ENCODE measurements at regions not wholly inside any gene's neighbourhood (a gene's known extent, or its start where the extent isn't known, plus 50 kb on each side); places are given as distances from the start of the nearest gene placed in this dataset.

GRCh38 chr6:16844183-16844582, 82.9 kb upstream of the ATXN1 start:
- TF ChIP-seq POLR2A (IDR thresholded peaks at IDR 0.05; ENCODE audit: low read depth, low read length): no peak
- TF ChIP-seq, protein P1, sequence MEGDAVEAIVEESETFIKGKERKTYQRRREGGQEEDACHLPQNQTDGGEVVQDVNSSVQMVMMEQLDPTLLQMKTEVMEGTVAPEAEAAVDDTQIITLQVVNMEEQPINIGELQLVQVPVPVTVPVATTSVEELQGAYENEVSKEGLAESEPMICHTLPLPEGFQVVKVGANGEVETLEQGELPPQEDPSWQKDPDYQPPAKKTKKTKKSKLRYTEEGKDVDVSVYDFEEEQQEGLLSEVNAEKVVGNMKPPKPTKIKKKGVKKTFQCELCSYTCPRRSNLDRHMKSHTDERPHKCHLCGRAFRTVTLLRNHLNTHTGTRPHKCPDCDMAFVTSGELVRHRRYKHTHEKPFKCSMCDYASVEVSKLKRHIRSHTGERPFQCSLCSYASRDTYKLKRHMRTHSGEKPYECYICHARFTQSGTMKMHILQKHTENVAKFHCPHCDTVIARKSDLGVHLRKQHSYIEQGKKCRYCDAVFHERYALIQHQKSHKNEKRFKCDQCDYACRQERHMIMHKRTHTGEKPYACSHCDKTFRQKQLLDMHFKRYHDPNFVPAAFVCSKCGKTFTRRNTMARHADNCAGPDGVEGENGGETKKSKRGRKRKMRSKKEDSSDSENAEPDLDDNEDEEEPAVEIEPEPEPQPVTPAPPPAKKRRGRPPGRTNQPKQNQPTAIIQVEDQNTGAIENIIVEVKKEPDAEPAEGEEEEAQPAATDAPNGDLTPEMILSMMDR (IDR thresholded peaks at IDR 0.05; ENCODE audit: extremely low read depth in 1 of 2, insufficient read depth in 1 of 2, low read depth in 1 of 2, low read length in 2 of 2): no peak
- no peak for TF ChIP-seq POLR2AphosphoS5 (IDR thresholded peaks at IDR 0.05; ENCODE audit: insufficient read depth, low read depth, low read length)
- TF ChIP-seq EZH2 (IDR thresholded peaks at IDR 0.05; ENCODE audit: borderline replicate concordance, low read depth, low read length, severe bottlenecking): no peak
- TF ChIP-seq, protein P2, sequence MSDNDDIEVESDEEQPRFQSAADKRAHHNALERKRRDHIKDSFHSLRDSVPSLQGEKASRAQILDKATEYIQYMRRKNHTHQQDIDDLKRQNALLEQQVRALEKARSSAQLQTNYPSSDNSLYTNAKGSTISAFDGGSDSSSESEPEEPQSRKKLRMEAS (IDR thresholded peaks at IDR 0.05; ENCODE audit: insufficient read depth, insufficient read length): no peak
- no peak for TF ChIP-seq MYC (IDR thresholded peaks at IDR 0.05; ENCODE audit: low read depth, low read length)

All from endothelial cell of umbilical vein (primary cell).